Activated naive CD4-positive, alpha-beta T cell treated with anti-CD3 and anti-CD28 coated beads, Interleukin-2, amount 50 U/mL, for 72 hours (primary cell): ENCODE measurements at regions not wholly inside any gene's neighbourhood (a gene's known extent, or its start where the extent isn't known, plus 50 kb on each side); places are given as distances from the start of the nearest gene placed in this dataset.

Experiments
- ATAC-seq, 2 donors: fragments of 150-1000 bp; cut with Tn5 transposase; 2 replicates each; pipeline ENCODE4 v1.10.0; 2021; ENCODE audit warnings: mild to moderate bottlenecking in 2 of 2, moderate library complexity in 2 of 2
- DNase-seq, 2 donors: peaks; one replicate each; pipeline ENCODE4 v3.0.0; 2021 to 2022; ENCODE audit warnings: low spot score in 2 of 2
- H3K27ac Mint-ChIP-seq, 2 donors: one replicate each; pipeline ENCODE4 v1.8.0; 2022; ENCODE audit warnings: mild to moderate bottlenecking in 2 of 2, mixed read lengths in 2 of 2
- H3K36me3 Mint-ChIP-seq, 2 donors: one replicate each; pipeline ENCODE4 v1.8.0; 2022; ENCODE audit warnings: mixed read lengths in 2 of 2
- H3K9me3 Mint-ChIP-seq, 2 donors: one replicate each; pipeline ENCODE4 v1.8.0; 2022; ENCODE audit warnings: mixed read lengths in 2 of 2

- Mint-ChIP-seq H3K36me3 (no peaks in the 10 kb centered on the region), H3K27ac (no peak overlapping the region), H3K9me3 (peaks cover 16 to 25% of the 10 kb centered on the region in 2 donors)
Measured at GRCh38 chr5:28143519-28143918, 1105.1 kb upstream of the CDH9 start.

GRCh38 chr5:28132151-28132550 lies 1093.8 kb upstream of the CDH9 start:
- ATAC-seq = no peak
- no peaks in the 10 kb centered on the region for H3K36me3 Mint-ChIP-seq
- H3K9me3 Mint-ChIP-seq = peaks cover 20 to 29% of the 10 kb centered on the region in 2 donors
- no peak for DNase-seq
- H3K27ac Mint-ChIP-seq = no peak overlapping the region

More at GRCh38 chr5:28143519-28143918, 1105.1 kb upstream of the CDH9 start:
- no peak for DNase-seq
- no peak for ATAC-seq

- no peaks in the 10 kb centered on the region for H3K36me3 Mint-ChIP-seq
- no peak for ATAC-seq
- H3K9me3 Mint-ChIP-seq = peaks cover 25 to 26% of the 10 kb centered on the region in 2 donors
- no peak overlapping the region for H3K27ac Mint-ChIP-seq
- no peak for DNase-seq
Measured at GRCh38 chr5:28117691-28118090, 1079.3 kb upstream of the CDH9 start.

- no peak for DNase-seq
- no peak overlapping the region for H3K27ac Mint-ChIP-seq
- no peak for ATAC-seq
- no peaks in the 10 kb centered on the region for H3K36me3 Mint-ChIP-seq
- H3K9me3 Mint-ChIP-seq = peaks cover 25 to 26% of the 10 kb centered on the region in 2 donors
Measured at GRCh38 chr5:28117273-28117672, 1078.9 kb upstream of the CDH9 start.

- ATAC-seq (no peak), DNase-seq (no peak)
- no peak overlapping the region for H3K27ac Mint-ChIP-seq
- H3K9me3 Mint-ChIP-seq = peaks cover 18 to 24% of the 10 kb centered on the region in 2 donors
- no peaks in the 10 kb centered on the region for H3K36me3 Mint-ChIP-seq
Measured at GRCh38 chr5:28110781-28111180, 1072.4 kb upstream of the CDH9 start.

GRCh38 chr5:28104080-28104479 lies 1065.7 kb upstream of the CDH9 start:
- no peak for ATAC-seq
- DNase-seq = no peak

GRCh38 chr5:28084069-28084468 lies 1045.7 kb upstream of the CDH9 start:
- no peak overlapping the region for H3K27ac Mint-ChIP-seq
- H3K36me3 Mint-ChIP-seq = peaks cover 0 to 5% of the 10 kb centered on the region in 2 donors
- peaks cover 16 to 17% of the 10 kb centered on the region in 2 donors for H3K9me3 Mint-ChIP-seq
- DNase-seq (no peak), ATAC-seq (no peak)

More at GRCh38 chr5:28104080-28104479, 1065.7 kb upstream of the CDH9 start:
- Mint-ChIP-seq H3K9me3 (peaks cover 0 to 8% of the 10 kb centered on the region in 2 donors), H3K36me3 (no peaks in the 10 kb centered on the region), H3K27ac (no peak overlapping the region)

- H3K9me3 Mint-ChIP-seq = peaks cover 14% of the 10 kb centered on the region in 2 donors
- no peak overlapping the region for H3K27ac Mint-ChIP-seq
- H3K36me3 Mint-ChIP-seq = peaks cover 5% of the 10 kb centered on the region in 2 donors
- DNase-seq (no peak), ATAC-seq (no peak)
Measured at GRCh38 chr5:28082610-28083009, 1044.2 kb upstream of the CDH9 start.

- Mint-ChIP-seq H3K9me3 (peaks cover 14 to 16% of the 10 kb centered on the region in 2 donors), H3K27ac (no peak overlapping the region), H3K36me3 (peaks cover 5% of the 10 kb centered on the region in 2 donors)
- ATAC-seq (no peak), DNase-seq (no peak)
Measured at GRCh38 chr5:28077291-28078240, 1039.2 kb upstream of the CDH9 start.

GRCh38 chr5:28066856-28067255 lies 1028.5 kb upstream of the CDH9 start:
- ATAC-seq (no peak), DNase-seq (no peak)
- no peak overlapping the region for H3K27ac Mint-ChIP-seq
- peaks cover 0 to 8% of the 10 kb centered on the region in 2 donors for H3K36me3 Mint-ChIP-seq
- H3K9me3 Mint-ChIP-seq = peaks cover 14 to 20% of the 10 kb centered on the region in 2 donors

GRCh38 chr5:28065656-28066055 lies 1027.3 kb upstream of the CDH9 start:
- Mint-ChIP-seq H3K27ac (no peak overlapping the region), H3K9me3 (peaks cover 14 to 18% of the 10 kb centered on the region in 2 donors), H3K36me3 (peaks cover 0 to 8% of the 10 kb centered on the region in 2 donors)
- ATAC-seq = no peak
- DNase-seq = no peak

GRCh38 chr5:28046596-28046995 lies 1008.2 kb upstream of the CDH9 start:
- H3K27ac Mint-ChIP-seq = no peak overlapping the region
- DNase-seq (no peak), ATAC-seq (no peak)
- peaks cover 0 to 5% of the 10 kb centered on the region in 2 donors for H3K36me3 Mint-ChIP-seq
- peaks cover 6 to 9% of the 10 kb centered on the region in 2 donors for H3K9me3 Mint-ChIP-seq

- DNase-seq = no peak
- peaks cover 5 to 13% of the 10 kb centered on the region in 2 donors for H3K36me3 Mint-ChIP-seq
- H3K27ac Mint-ChIP-seq = no peak overlapping the region
- H3K9me3 Mint-ChIP-seq = peaks cover 23 to 41% of the 10 kb centered on the region in 2 donors
- no peak for ATAC-seq
Measured at GRCh38 chr5:28027851-28028250, 989.5 kb upstream of the CDH9 start.

GRCh38 chr5:28017178-28017577 lies 978.8 kb upstream of the CDH9 start:
- no peak for DNase-seq
- H3K36me3 Mint-ChIP-seq = peaks cover 15 to 25% of the 10 kb centered on the region in 2 donors
- peaks cover 46 to 49% of the 10 kb centered on the region in 2 donors for H3K9me3 Mint-ChIP-seq
- no peak for ATAC-seq
- no peak overlapping the region for H3K27ac Mint-ChIP-seq

GRCh38 chr5:28014779-28015178 lies 976.4 kb upstream of the CDH9 start:
- no peak overlapping the region for H3K27ac Mint-ChIP-seq
- peak in 1 of 2 donors; percentile 3 for DNase-seq
- peaks cover 43 to 52% of the 10 kb centered on the region in 2 donors for H3K9me3 Mint-ChIP-seq
- H3K36me3 Mint-ChIP-seq = peaks cover 15 to 28% of the 10 kb centered on the region in 2 donors
- no peak for ATAC-seq

- Mint-ChIP-seq H3K27ac (no peak overlapping the region), H3K9me3 (peaks cover 38 to 49% of the 10 kb centered on the region in 2 donors), H3K36me3 (peaks cover 15 to 28% of the 10 kb centered on the region in 2 donors)
- no peak for ATAC-seq
- no peak for DNase-seq
Measured at GRCh38 chr5:28012538-28012937, 974.2 kb upstream of the CDH9 start.

GRCh38 chr5:28009576-28009975 lies 971.2 kb upstream of the CDH9 start:
- Mint-ChIP-seq H3K27ac (no peak overlapping the region), H3K36me3 (peaks cover 15 to 25% of the 10 kb centered on the region in 2 donors), H3K9me3 (peaks cover 28 to 36% of the 10 kb centered on the region in 2 donors)
- ATAC-seq = no peak
- no peak for DNase-seq
